IPS-NIHi11 (cell line): ENCODE measurements at regions not wholly inside any gene's neighbourhood (a gene's known extent, or its start where the extent isn't known, plus 50 kb on each side); places are given as distances from the start of the nearest gene placed in this dataset.
A peak's percentile ranks its signal among the peaks of the same experiment; 100 is the strongest.

ENCODE experiments used
- DNase-seq: peaks from one replicate; pipeline ENCODE4 v3.0.0; 2012; ENCODE audit warnings: mixed read lengths, low spot score

DNA sequence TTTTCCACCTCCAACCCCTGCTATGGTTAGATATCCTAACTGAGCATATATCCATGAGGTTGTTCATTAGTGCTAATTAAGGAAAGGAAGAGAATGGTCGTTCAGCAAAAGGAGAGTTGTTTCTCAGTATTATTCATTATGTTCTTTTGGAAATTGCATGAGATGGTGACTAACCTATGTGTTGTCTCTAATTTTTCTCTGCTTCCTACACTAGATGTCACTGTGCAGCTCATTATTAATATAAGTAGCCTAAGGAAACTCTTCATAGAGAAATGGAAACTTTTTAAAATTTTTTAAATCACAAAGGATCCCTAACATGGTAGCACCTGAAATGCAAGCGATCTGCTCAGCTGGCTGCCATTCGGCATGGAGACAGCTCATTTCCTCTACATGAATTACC, 67.7 kb upstream of the FAM9A start:
- no peak for DNase-seq

DNA sequence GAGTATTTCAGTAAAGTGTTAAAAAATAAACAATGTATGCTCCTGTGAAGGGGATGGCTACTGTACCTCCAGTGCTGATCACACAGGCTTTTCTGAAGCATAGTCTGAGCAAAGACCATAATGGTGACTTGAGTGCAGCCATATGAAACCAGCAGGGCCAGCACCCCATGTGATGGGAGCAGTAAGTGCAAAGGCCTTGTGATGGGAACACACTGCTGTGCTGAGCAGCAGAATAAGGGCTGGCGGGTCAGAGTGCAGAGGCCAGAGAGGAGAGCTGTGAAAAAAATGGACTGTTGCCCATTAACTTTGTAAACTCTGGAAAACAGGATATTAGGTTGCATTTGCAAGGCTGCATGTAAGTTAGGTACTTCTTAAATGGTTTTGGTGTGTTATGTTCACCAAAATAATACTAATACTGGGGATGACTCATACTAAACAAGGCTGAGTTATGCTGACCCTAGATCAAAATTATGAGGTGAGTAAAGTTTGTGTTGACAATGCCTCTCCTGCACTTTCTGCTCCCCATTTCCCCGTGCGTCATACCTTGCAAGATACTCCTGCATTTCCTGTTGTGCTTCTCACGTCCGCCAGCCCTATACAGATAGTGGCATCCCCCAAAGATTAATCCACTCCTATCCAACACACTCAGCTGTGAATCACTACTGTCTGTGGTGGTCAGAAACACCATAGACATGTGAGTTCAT, 67.0 kb upstream of the FAM9A start:
- no peak for DNase-seq

GRCh38 chrX:8867406-8867805, 66.2 kb upstream of the FAM9A start:
- no peak for DNase-seq

DNA sequence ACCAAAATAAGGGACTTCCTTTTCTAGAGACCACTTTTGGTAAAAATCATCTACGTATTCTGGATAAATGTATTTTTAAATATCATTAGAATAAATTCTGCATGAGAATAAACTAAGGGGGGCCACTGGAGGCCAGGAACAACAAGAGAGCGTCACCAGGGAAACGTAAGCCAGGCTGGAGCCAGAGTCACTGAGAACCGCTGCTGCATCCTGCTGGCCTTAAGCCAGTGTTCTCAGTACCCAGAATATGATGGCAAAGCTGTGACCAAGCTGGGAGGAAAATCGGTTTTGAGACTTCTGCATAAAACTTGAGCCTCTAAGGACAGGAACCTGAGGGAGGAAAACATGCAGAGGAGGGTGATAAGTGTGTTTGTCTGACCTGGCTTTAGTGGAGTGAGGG, 63.0 kb upstream of the FAM9A start:
- DNase-seq, result peak; percentile 10

DNA sequence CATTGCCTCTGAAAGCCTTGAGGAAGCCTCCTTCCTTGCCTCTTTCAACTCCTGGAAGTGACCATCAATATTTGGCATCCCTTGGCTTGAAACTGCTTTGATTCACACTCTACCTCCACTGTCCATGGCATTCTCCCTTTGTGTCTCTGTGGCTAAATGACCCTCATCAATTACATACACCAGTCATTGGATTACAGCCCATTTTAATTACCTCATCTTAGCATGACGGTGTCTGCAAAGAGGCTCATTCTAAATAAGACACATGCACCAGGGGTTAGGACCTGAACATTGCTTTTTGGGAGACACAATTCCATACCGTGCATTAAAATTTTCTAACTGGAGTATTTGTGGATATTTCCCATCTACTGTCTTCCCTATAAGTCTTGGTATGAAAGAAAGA, 60.7 kb upstream of the FAM9A start:
- DNase-seq, result no peak

- no peak for DNase-seq
Measured at GRCh38 chrX:8851231-8851886, 50.2 kb upstream of the FAM9A start.
